NCI-H2081 treated with DMSO at 0.1 percent for 48 hours (cell line): ENCODE measurements at regions not wholly inside any gene's neighbourhood (a gene's known extent, or its start where the extent isn't known, plus 50 kb on each side); places are given as distances from the start of the nearest gene placed in this dataset.

Source experiments
- DNase-seq: peaks from one replicate; lab custom pipeline; 2025; lab: John Stamatoyannopoulos, UW

- no peak for DNase-seq
These were observed 53.8 kb upstream of the PSEN2 start for GRCh38 chr1:226816576-226816975.

GRCh38 chr1:226814751-226815537 lies 55.5 kb upstream of the PSEN2 start:
- DNase-seq, result peak; percentile 86

- DNase-seq, result no peak
These were observed 56.5 kb upstream of the PSEN2 start for GRCh38 chr1:226813671-226814591.

GRCh38 chr1:226810681-226811080 lies 59.7 kb upstream of the PSEN2 start:
- DNase-seq, result no peak

- DNase-seq, result no peak
These were observed 60.4 kb upstream of the PSEN2 start for GRCh38 chr1:226809785-226810571.

- no peak for DNase-seq
These were observed 61.9 kb upstream of the PSEN2 start for GRCh38 chr1:226808501-226808900.

GRCh38 chr1:226806988-226807387 lies 63.4 kb upstream of the PSEN2 start:
- no peak for DNase-seq

GRCh38 chr1:226804907-226805759 lies 65.3 kb upstream of the PSEN2 start:
- no peak for DNase-seq

GRCh38 chr1:226800763-226801380 lies 61.8 kb upstream of the ITPKB start:
- no peak for DNase-seq

GRCh38 chr1:226799634-226800281 lies 60.7 kb upstream of the ITPKB start:
- DNase-seq, result no peak

- no peak for DNase-seq
These were observed 59.6 kb upstream of the ITPKB start for GRCh38 chr1:226798427-226799411.

- no peak for DNase-seq
These were observed 58.1 kb upstream of the ITPKB start for GRCh38 chr1:226797151-226797550.

GRCh38 chr1:226793620-226794276 lies 54.7 kb upstream of the ITPKB start:
- DNase-seq, result no peak

GRCh38 chr1:226792368-226792767 lies 53.3 kb upstream of the ITPKB start:
- DNase-seq, result no peak

- DNase-seq, result no peak
These were observed 51.6 kb upstream of the ITPKB start for GRCh38 chr1:226790545-226791181.

GRCh38 chr1:226788965-226789364 lies 49.9 kb upstream of the ITPKB start:
- no peak for DNase-seq
